AG10803 (cell line): ENCODE measurements at regions not wholly inside any gene's neighbourhood (a gene's known extent, or its start where the extent isn't known, plus 50 kb on each side); places are given as distances from the start of the nearest gene placed in this dataset.
A peak's percentile ranks its signal among the peaks of the same experiment; 100 is the strongest.

ENCODE experiments used
- DNase-seq: peaks from one replicate; pipeline ENCODE4 v3.0.0; 2010; ENCODE audit warnings: low read depth
- H3K4me3 ChIP-seq: 2 replicates; pipeline ENCODE4 v1.5.1; 2011; ENCODE audit warnings: mild to moderate bottlenecking, low read length, control low read depth
- CTCF ChIP-seq: conservative IDR thresholded peaks from 2 replicates; pipeline ENCODE4 v1.5.1; 2011; ENCODE audit warnings: mild to moderate bottlenecking, low read length, control low read depth, inconsistent platforms

GRCh38 chr1:79974659-79975058 is 968.1 kb upstream of the ADGRL4 start:
- no peak for TF ChIP-seq CTCF
- H3K4me3 ChIP-seq: no peak overlapping the region
- no peak for DNase-seq

GRCh38 chr1:79969886-79970285 is 963.4 kb upstream of the ADGRL4 start:
- DNase-seq: no peak

GRCh38 chr1:79966438-79966837 is 959.9 kb upstream of the ADGRL4 start:
- H3K4me3 ChIP-seq: no peak overlapping the region
- no peak for TF ChIP-seq CTCF
- no peak for DNase-seq

More at GRCh38 chr1:79969886-79970285, 963.4 kb upstream of the ADGRL4 start:
- H3K4me3 ChIP-seq: no peak overlapping the region
- TF ChIP-seq CTCF: no peak

- no peak for DNase-seq
- TF ChIP-seq CTCF: no peak
- no peak overlapping the region for H3K4me3 ChIP-seq
These were observed 953.1 kb upstream of the ADGRL4 start for GRCh38 chr1:79959635-79960034.

GRCh38 chr1:79955966-79956365 is 949.4 kb upstream of the ADGRL4 start:
- no peak overlapping the region for H3K4me3 ChIP-seq
- no peak for TF ChIP-seq CTCF
- no peak for DNase-seq

- no peak for DNase-seq
- TF ChIP-seq CTCF: no peak
- H3K4me3 ChIP-seq: no peak overlapping the region
These were observed 944.0 kb upstream of the ADGRL4 start for GRCh38 chr1:79950511-79950910.

- no peak overlapping the region for H3K4me3 ChIP-seq
- no peak for TF ChIP-seq CTCF
- DNase-seq: peak; percentile 11
These were observed 938.9 kb upstream of the ADGRL4 start for GRCh38 chr1:79945391-79945790.
